Cardiac muscle cell (in vitro differentiated cells and primary cell): ENCODE measurements at regions not wholly inside any gene's neighbourhood (a gene's known extent, or its start where the extent isn't known, plus 50 kb on each side); places are given as distances from the start of the nearest gene placed in this dataset.
"Not testable (repeated sequence)": the region's sequence is repeated elsewhere in the genome, so short reads cannot be mapped to it uniquely, and the experiment has no call there.

ENCODE experiments used
- DNase-seq, 2 donors: peaks; one replicate each; pipeline versions ENCODE4 v3.0.0 to v3.0.0-alpha.2; 2010 to 2017; ENCODE audit warnings: low read depth in 1 of 2, low spot score in 1 of 2
- H3K27ac ChIP-seq: fragments of 200-600 bp; sonication (generic); 2 replicates; pipeline ENCODE4 v1.5.1; 2016
- H3K27me3 ChIP-seq: fragments of 200-600 bp; sonication (generic); 2 replicates; pipeline ENCODE4 v1.6.0; 2016; ENCODE audit warnings: control low read depth
- H3K36me3 ChIP-seq: fragments of 200-600 bp; sonication (generic); 2 replicates; pipeline ENCODE4 v1.5.1; 2016; ENCODE audit warnings: control low read depth
- H3K4me1 ChIP-seq: fragments of 200-600 bp; sonication (generic); 2 replicates; pipeline ENCODE4 v1.8.1; 2017; ENCODE audit warnings: low read depth, mild to moderate bottlenecking, mixed run types
- H3K4me3 ChIP-seq: fragments of 200-600 bp; sonication (generic); 2 replicates; pipeline ENCODE4 v1.5.1; 2016; ENCODE audit warnings: mild to moderate bottlenecking
- H3K9me3 ChIP-seq: fragments of 200-600 bp; sonication (generic); 2 replicates; pipeline ENCODE4 v1.5.1; 2017; ENCODE audit warnings: low read depth, mild to moderate bottlenecking, control low read depth
- CTCF ChIP-seq: IDR thresholded peaks from 2 replicates; pipeline ENCODE4 v1.5.1; 2012; ENCODE audit warnings: low read depth, mild to moderate bottlenecking, low read length

DNA sequence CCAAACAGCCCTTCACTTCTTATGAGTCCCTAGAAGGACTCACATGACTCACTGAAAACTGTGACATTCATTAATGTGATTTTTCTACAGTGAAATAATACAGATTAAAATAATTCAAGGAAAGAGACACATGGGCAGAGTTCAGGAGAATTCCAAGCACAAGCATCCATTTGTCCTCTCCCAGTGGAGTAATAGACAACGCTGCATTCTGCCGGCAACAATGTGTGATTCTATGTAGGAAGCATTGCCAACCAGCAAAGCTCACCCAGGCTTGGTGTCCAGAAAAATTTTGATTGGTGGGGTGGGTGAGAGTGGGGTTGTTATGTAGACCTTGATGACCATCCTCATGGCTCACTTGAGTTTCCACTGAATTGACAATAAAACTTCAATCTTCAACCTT lies 123.9 kb downstream of the VPREB1 start:
- TF ChIP-seq CTCF, result no peak
- Histone ChIP-seq H3K9me3 (no peaks in the 10 kb centered on the region), H3K4me3 (no peak overlapping the region), H3K36me3 (no peaks in the 10 kb centered on the region), H3K27me3 (no peaks in the 10 kb centered on the region), H3K4me1 (no peaks in the 10 kb centered on the region), H3K27ac (no peak overlapping the region)
- no peak for DNase-seq

DNA sequence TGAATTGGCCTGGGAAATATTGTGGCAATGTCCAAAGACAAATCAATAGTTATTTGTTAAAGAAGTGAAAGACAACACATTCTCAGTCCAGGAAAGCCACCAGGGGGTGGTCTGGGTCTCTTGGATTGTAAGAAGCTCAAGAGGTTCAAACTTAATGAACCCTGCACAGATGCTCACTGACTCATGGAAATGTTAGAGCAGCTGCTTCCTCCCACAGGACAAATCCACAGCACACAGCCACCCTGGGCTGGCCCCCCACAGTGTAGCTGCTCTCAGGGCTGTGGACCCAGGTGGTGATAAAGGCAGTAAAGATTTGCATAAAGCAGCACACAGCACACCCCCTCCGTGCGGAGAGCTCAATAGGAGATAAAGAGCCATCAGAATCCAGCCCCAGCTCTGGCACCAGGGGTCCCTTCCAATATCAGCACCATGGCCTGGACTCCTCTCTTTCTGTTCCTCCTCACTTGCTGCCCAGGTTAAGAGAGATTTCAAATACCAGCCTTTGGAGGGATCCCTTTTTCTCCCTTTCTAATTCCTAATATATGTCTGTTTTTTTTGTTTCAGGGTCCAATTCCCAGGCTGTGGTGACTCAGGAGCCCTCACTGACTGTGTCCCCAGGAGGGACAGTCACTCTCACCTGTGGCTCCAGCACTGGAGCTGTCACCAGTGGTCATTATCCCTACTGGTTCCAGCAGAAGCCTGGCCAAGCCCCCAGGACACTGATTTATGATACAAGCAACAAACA lies 124.8 kb downstream of the VPREB1 start:
- peak in 1 of 2 donors; percentile 8 for DNase-seq
- not testable (repeated sequence) for H3K27me3 ChIP-seq, H3K9me3 ChIP-seq, H3K4me3 ChIP-seq, H3K27ac ChIP-seq, H3K4me1 ChIP-seq, H3K36me3 ChIP-seq

GRCh38 chr22:22369964-22370270 lies 125.3 kb downstream of the VPREB1 start:
- Histone ChIP-seq H3K9me3 (no peaks in the 10 kb centered on the region), H3K27me3 (no peaks in the 10 kb centered on the region), H3K36me3 (no peaks in the 10 kb centered on the region), H3K27ac (no peak overlapping the region), H3K4me3 (no peak overlapping the region), H3K4me1 (no peaks in the 10 kb centered on the region)
- DNase-seq, result no peak
- no peak for TF ChIP-seq CTCF

DNA sequence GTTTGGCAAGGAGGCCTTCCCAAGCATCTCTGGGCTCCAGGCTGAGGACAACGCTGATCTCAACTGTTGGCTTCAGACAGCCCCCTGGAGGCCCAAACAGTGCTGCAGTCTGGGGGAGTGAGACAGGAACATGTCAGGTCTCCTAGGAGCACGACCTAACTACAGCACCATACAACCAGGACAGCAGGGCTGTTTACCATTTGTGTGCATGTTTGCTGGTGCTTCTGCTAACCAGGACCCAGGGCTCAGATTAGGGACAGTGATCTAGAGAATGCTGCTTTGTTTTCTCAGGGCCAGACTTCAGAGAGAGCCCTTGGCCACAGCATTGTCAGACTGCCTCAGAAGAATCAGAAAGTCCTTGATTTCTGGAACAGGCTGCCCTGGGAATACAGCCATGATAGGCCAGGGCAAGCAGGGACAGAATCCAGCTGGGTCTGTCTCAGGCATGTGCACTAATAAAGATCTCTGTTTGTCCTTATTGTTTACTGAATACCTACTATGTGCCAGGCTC lies 126.5 kb downstream of the VPREB1 start:
- H3K27me3 ChIP-seq, result no peaks in the 10 kb centered on the region
- no peaks in the 10 kb centered on the region for H3K9me3 ChIP-seq
- no peak overlapping the region for H3K27ac ChIP-seq
- H3K4me1 ChIP-seq, result no peaks in the 10 kb centered on the region
- peak in 1 of 2 donors; percentile 2 for DNase-seq
- H3K36me3 ChIP-seq, result no peaks in the 10 kb centered on the region
- H3K4me3 ChIP-seq, result no peak overlapping the region
- no peak for TF ChIP-seq CTCF

DNA sequence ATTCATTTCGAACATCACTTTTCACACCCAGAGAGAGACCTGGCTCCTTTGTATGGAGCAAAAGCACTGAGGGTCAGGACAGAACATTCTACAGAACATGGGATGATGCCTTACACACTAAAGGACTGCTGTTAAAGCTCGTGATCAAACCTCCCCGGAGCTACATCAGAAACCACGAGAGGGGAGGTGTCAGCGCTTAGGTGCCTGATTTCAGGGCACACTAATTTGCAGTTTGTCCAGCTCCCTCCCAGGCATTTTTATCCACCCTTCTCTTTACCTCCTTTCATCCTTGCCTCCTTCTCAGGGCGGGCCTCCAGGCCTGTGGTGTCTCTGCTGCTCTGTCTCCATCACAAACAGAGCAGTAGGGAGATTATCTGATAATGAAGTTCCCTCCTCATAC lies 127.5 kb downstream of the VPREB1 start:
- no peaks in the 10 kb centered on the region for H3K36me3 ChIP-seq
- DNase-seq, result no peak
- no peaks in the 10 kb centered on the region for H3K4me1 ChIP-seq
- H3K9me3 ChIP-seq, result no peaks in the 10 kb centered on the region
- no peak overlapping the region for H3K4me3 ChIP-seq
- no peak overlapping the region for H3K27ac ChIP-seq
- no peak for TF ChIP-seq CTCF
- no peaks in the 10 kb centered on the region for H3K27me3 ChIP-seq

- TF ChIP-seq CTCF, result no peak
- Histone ChIP-seq H3K27ac (no peak overlapping the region), H3K27me3 (no peaks in the 10 kb centered on the region)
Observed at GRCh38 chr22:22374163-22374562, 129.6 kb downstream of the VPREB1 start.

More at GRCh38 chr22:22374163-22374562, 129.6 kb downstream of the VPREB1 start:
- Histone ChIP-seq H3K9me3 (no peaks in the 10 kb centered on the region), H3K4me1 (no peaks in the 10 kb centered on the region), H3K4me3 (no peak overlapping the region), H3K36me3 (no peaks in the 10 kb centered on the region)
- DNase-seq, result no peak
